HG03439 (cell line): ENCODE measurements at regions not wholly inside any gene's neighbourhood (a gene's known extent, or its start where the extent isn't known, plus 50 kb on each side); places are given as distances from the start of the nearest gene placed in this dataset.
"Not testable (repeated sequence)": the region's sequence is repeated elsewhere in the genome, so short reads cannot be mapped to it uniquely, and the experiment has no call there.

ENCODE experiments used
- ATAC-seq: cut with Tn5 transposase; IDR thresholded peaks from one replicate; pipeline ENCODE4 v1.9.1; 2021; ENCODE audit warnings: mild to moderate bottlenecking, moderate library complexity; ENCODE audit not compliant: unreplicated experiment

- ATAC-seq = no peak
These were observed 1115.1 kb upstream of the CNTN5 start for GRCh38 chr11:97905671-97906070.

GRCh38 chr11:97908354-97908753 lies 1112.4 kb upstream of the CNTN5 start:
- no peak for ATAC-seq

GRCh38 chr11:97909614-97910399 lies 1110.9 kb upstream of the CNTN5 start:
- ATAC-seq = no peak

- ATAC-seq = no peak
These were observed 1108.1 kb upstream of the CNTN5 start for GRCh38 chr11:97912629-97913028.

GRCh38 chr11:97922933-97923332 lies 1097.8 kb upstream of the CNTN5 start:
- ATAC-seq = not testable (repeated sequence)

- ATAC-seq = no peak
These were observed 1086.1 kb upstream of the CNTN5 start for GRCh38 chr11:97934572-97935208.

GRCh38 chr11:97937501-97937900 lies 1083.2 kb upstream of the CNTN5 start:
- ATAC-seq = no peak

GRCh38 chr11:97938789-97939188 lies 1082.0 kb upstream of the CNTN5 start:
- ATAC-seq = no peak

- ATAC-seq = no peak
These were observed 1077.3 kb upstream of the CNTN5 start for GRCh38 chr11:97943493-97943892.

- ATAC-seq = no peak
These were observed 1072.0 kb upstream of the CNTN5 start for GRCh38 chr11:97948793-97949192.

GRCh38 chr11:97955595-97955994 lies 1065.2 kb upstream of the CNTN5 start:
- ATAC-seq = no peak

GRCh38 chr11:97956904-97957303 lies 1063.8 kb upstream of the CNTN5 start:
- ATAC-seq = no peak

- ATAC-seq = no peak
These were observed 1059.3 kb upstream of the CNTN5 start for GRCh38 chr11:97961431-97961830.

GRCh38 chr11:97962758-97963157 lies 1058.0 kb upstream of the CNTN5 start:
- no peak for ATAC-seq

GRCh38 chr11:97963528-97964331 lies 1057.0 kb upstream of the CNTN5 start:
- no peak for ATAC-seq

GRCh38 chr11:97964332-97965004 lies 1056.3 kb upstream of the CNTN5 start:
- ATAC-seq = no peak

GRCh38 chr11:97965849-97966646 lies 1054.7 kb upstream of the CNTN5 start:
- no peak for ATAC-seq

- no peak for ATAC-seq
These were observed 1053.8 kb upstream of the CNTN5 start for GRCh38 chr11:97966901-97967300.

- no peak for ATAC-seq
These were observed 1052.7 kb upstream of the CNTN5 start for GRCh38 chr11:97968071-97968470.

- no peak for ATAC-seq
These were observed 1048.0 kb upstream of the CNTN5 start for GRCh38 chr11:97972731-97973130.
